ENCODE measurements at regions not wholly inside any gene's neighbourhood (a gene's known extent, or its start where the extent isn't known, plus 50 kb on each side); places are given as distances from the start of the nearest gene placed in this dataset.

GRCh38 chr20:20808016-20808415 is 95.6 kb upstream of the RALGAPA2 start:
- TF ChIP-seq CTCF (IDR thresholded peaks at IDR 0.05), result no peak
- no peak for TF ChIP-seq ZFX (IDR thresholded peaks at IDR 0.05; ENCODE audit: borderline replicate concordance)
- no peak overlapping the region for H3K27ac ChIP-seq

- H3K27ac ChIP-seq, result no peak overlapping the region
- TF ChIP-seq CTCF (IDR thresholded peaks at IDR 0.05) (no peak), ZFX (IDR thresholded peaks at IDR 0.05; ENCODE audit: borderline replicate concordance) (no peak)
Measured at GRCh38 chr20:20806121-20807095, 94.0 kb upstream of the RALGAPA2 start.

GRCh38 chr20:20803011-20803410 is 90.6 kb upstream of the RALGAPA2 start:
- no peak for TF ChIP-seq CTCF (IDR thresholded peaks at IDR 0.05)
- no peak for TF ChIP-seq ZFX (IDR thresholded peaks at IDR 0.05; ENCODE audit: borderline replicate concordance)
- no peak overlapping the region for H3K27ac ChIP-seq

GRCh38 chr20:20802328-20802727 is 89.9 kb upstream of the RALGAPA2 start:
- no peak overlapping the region for H3K27ac ChIP-seq
- TF ChIP-seq ZFX (IDR thresholded peaks at IDR 0.05; ENCODE audit: borderline replicate concordance) (no peak), CTCF (IDR thresholded peaks at IDR 0.05) (no peak)

- H3K27ac ChIP-seq, result no peak overlapping the region
- TF ChIP-seq CTCF (IDR thresholded peaks at IDR 0.05) (no peak), ZFX (IDR thresholded peaks at IDR 0.05; ENCODE audit: borderline replicate concordance) (no peak)
Measured at GRCh38 chr20:20799716-20800312, 87.4 kb upstream of the RALGAPA2 start.

GRCh38 chr20:20797521-20798310 is 85.3 kb upstream of the RALGAPA2 start:
- TF ChIP-seq CTCF (IDR thresholded peaks at IDR 0.05) (no peak), ZFX (IDR thresholded peaks at IDR 0.05; ENCODE audit: borderline replicate concordance) (no peak)

More at GRCh38 chr20:20797521-20798310, 85.3 kb upstream of the RALGAPA2 start:
- H3K27ac ChIP-seq, result no peak overlapping the region

All from 22Rv1 (cell line).